DOHH2 (cell line): ENCODE measurements at regions not wholly inside any gene's neighbourhood (a gene's known extent, or its start where the extent isn't known, plus 50 kb on each side); places are given as distances from the start of the nearest gene placed in this dataset.

Source experiments
- EZH2phosphoT487 ChIP-seq: fragments of 200-600 bp; sonication (generic); IDR thresholded peaks from 2 replicates; pipeline ENCODE4 v1.6.1; 2017; ENCODE audit warnings: borderline replicate concordance, mild to moderate bottlenecking, antibody characterized with exemption, low read length, moderate library complexity, mixed read lengths
- TF ChIP-seq, protein P1 (sequence below): fragments of 200-600 bp; sonication (generic); IDR thresholded peaks from one replicate; pipeline ENCODE4 v1.5.1; 2014; ENCODE audit warnings: antibody characterized with exemption, mild to moderate bottlenecking, low read depth, low read length; ENCODE audit not compliant: poor library complexity, severe bottlenecking

DNA sequence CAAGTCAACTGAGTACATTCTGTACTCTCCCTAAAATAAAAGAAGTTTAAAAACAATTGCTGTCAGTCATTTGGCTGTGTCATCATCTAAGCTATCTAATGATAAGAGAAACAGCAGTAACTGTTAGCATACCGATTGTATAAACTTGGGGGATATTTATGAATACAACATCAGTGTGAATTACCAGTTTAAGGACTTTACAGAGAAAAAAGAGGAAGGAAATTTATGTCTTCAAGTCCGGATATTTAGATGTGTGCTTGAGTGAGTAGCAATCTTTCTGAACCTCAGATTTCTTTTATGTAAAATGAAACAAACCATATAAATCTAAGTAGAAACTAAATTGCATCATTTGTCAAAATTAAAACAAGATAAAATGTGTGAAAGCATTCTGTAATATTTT, 1557.0 kb downstream of the MRPL39 start:
- TF ChIP-seq, protein P1, sequence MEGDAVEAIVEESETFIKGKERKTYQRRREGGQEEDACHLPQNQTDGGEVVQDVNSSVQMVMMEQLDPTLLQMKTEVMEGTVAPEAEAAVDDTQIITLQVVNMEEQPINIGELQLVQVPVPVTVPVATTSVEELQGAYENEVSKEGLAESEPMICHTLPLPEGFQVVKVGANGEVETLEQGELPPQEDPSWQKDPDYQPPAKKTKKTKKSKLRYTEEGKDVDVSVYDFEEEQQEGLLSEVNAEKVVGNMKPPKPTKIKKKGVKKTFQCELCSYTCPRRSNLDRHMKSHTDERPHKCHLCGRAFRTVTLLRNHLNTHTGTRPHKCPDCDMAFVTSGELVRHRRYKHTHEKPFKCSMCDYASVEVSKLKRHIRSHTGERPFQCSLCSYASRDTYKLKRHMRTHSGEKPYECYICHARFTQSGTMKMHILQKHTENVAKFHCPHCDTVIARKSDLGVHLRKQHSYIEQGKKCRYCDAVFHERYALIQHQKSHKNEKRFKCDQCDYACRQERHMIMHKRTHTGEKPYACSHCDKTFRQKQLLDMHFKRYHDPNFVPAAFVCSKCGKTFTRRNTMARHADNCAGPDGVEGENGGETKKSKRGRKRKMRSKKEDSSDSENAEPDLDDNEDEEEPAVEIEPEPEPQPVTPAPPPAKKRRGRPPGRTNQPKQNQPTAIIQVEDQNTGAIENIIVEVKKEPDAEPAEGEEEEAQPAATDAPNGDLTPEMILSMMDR, result no peak
- TF ChIP-seq EZH2phosphoT487, result no peak
